Caco-2 (cell line): ENCODE measurements at regions not wholly inside any gene's neighbourhood (a gene's known extent, or its start where the extent isn't known, plus 50 kb on each side); places are given as distances from the start of the nearest gene placed in this dataset.

Experiments
- BruUV-seq: library from RNA; stranded (reverse); fragments of 400-500 nt; replicated peaks from 2 replicates; lab custom pipeline; 2021; lab: Mats Ljungman, UMichigan
- CTCF ChIA-PET: fragments of 300-600 bp; sonication (Branson Sonifier 250); formaldehyde crosslinking; loops from one replicate; lab custom pipeline; 2022; ENCODE audit warnings: antibody characterized with exemption; lab: Charles Lee
- POLR2A ChIA-PET: fragments of 300-600 bp; sonication (Branson Sonifier 250); formaldehyde crosslinking; loops from one replicate; lab custom pipeline; 2022; ENCODE audit warnings: antibody characterized with exemption; lab: Charles Lee
- DNase-seq, 2 experiments: peaks; one replicate each; pipeline versions ENCODE4 v3.0.0 to v3.0.0-alpha.2; 2020 to 2022
- H3K27me3 ChIP-seq: replicated peaks from 2 replicates; pipeline ENCODE4 v1.6.0; 2011; ENCODE audit warnings: low read length; ENCODE audit not compliant: control insufficient read depth, insufficient read depth
- H3K36me3 ChIP-seq: 2 replicates; pipeline ENCODE4 v1.5.1; 2011; ENCODE audit warnings: low read length; ENCODE audit not compliant: control insufficient read depth, insufficient read depth
- H3K4me1 ChIP-seq: fragments of 250-450 bp; sonication (Bioruptor Pico); 2 replicates; pipeline ENCODE4 v1.5.1; 2020; ENCODE audit warnings: mild to moderate bottlenecking
- H3K4me3 ChIP-seq: 2 replicates; pipeline ENCODE4 v1.5.1; 2011; ENCODE audit warnings: low read depth, mild to moderate bottlenecking, control low read depth, low read length
- H3K9me3 ChIP-seq: fragments of 250-450 bp; sonication (Bioruptor Pico); 2 replicates; pipeline ENCODE4 v1.5.1; 2020; ENCODE audit warnings: mild to moderate bottlenecking, moderate library complexity
- H3K27ac Mint-ChIP-seq: one replicate; pipeline ENCODE4 v1.8.0; 2022; ENCODE audit warnings: mixed read lengths; ENCODE audit not compliant: unreplicated experiment
- H3K27me3 Mint-ChIP-seq: one replicate; pipeline ENCODE4 v1.8.0; 2022; ENCODE audit warnings: mixed read lengths; ENCODE audit not compliant: insufficient read depth, unreplicated experiment
- H3K36me3 Mint-ChIP-seq: one replicate; pipeline ENCODE4 v1.8.0; 2022; ENCODE audit warnings: mild to moderate bottlenecking, mixed read lengths; ENCODE audit not compliant: insufficient read depth, unreplicated experiment
- H3K4me1 Mint-ChIP-seq: one replicate; pipeline ENCODE4 v1.8.0; 2022; ENCODE audit warnings: low read depth, mixed read lengths; ENCODE audit not compliant: unreplicated experiment
- H3K4me3 Mint-ChIP-seq: one replicate; pipeline ENCODE4 v1.8.0; 2022; ENCODE audit warnings: mild to moderate bottlenecking, moderate library complexity, mixed read lengths; ENCODE audit not compliant: unreplicated experiment
- H3K9me3 Mint-ChIP-seq: one replicate; pipeline ENCODE4 v1.8.0; 2022; ENCODE audit warnings: mixed read lengths; ENCODE audit not compliant: unreplicated experiment
- intact Hi-C: fragments of 100-400 bp; cut with micrococcal nuclease; formaldehyde crosslinking; loops from one replicate; pipeline ENCODE4 v1.10.0; 2022; ENCODE audit not compliant: unreplicated experiment
- TF ChIP-seq, protein P1 (sequence below), 2 experiments: fragments of 200-600 bp in 1 of 2; IDR thresholded peaks; 1 replicate in 1 of 2; 2 replicates in 1 of 2; pipeline versions ENCODE4 v1.5.1 to v1.8.0; 2011 to 2022; ENCODE audit warnings: antibody characterized with exemption in 1 of 2, control low read depth in 1 of 2, inconsistent platforms in 1 of 2, low read depth in 1 of 2, low read length in 1 of 2, mild to moderate bottlenecking in 1 of 2, moderate library complexity in 1 of 2; ENCODE audit not compliant: insufficient read depth in 1 of 2, severe bottlenecking in 1 of 2, unreplicated experiment in 1 of 2

DNA sequence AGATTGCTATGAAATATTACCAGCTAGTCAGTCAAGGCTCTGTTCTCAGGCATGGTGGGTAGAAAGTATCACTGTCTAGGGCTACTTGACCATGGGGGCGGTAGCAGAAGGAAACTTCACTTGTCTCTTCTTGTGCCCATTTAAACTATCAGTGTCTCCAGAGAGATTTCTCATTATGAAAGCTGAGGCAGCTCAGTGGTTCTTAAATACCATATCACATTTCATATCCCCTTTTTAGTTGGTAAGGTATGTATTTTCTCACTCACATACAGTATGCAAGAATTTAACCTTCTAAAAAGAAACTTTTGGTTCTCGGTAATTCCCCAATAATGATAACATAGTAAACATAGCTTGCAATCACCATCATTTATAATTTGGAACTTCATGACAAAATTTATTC lies 1180.0 kb upstream of the TENM4 start:
- intact Hi-C loops = no loop called here
- BruUV-seq = no TSS peak
- Mint-ChIP-seq H3K4me1 (peaks cover 18% of the 10 kb centered on the region), H3K27me3 (no peaks in the 10 kb centered on the region), H3K9me3 (no peaks in the 10 kb centered on the region), H3K4me3 (no peak overlapping the region), H3K27ac (no peak overlapping the region), H3K36me3 (no peaks in the 10 kb centered on the region)
- H3K36me3 ChIP-seq = no peaks in the 10 kb centered on the region
- H3K9me3 ChIP-seq = no peaks in the 10 kb centered on the region
- TF ChIP-seq, protein P1, sequence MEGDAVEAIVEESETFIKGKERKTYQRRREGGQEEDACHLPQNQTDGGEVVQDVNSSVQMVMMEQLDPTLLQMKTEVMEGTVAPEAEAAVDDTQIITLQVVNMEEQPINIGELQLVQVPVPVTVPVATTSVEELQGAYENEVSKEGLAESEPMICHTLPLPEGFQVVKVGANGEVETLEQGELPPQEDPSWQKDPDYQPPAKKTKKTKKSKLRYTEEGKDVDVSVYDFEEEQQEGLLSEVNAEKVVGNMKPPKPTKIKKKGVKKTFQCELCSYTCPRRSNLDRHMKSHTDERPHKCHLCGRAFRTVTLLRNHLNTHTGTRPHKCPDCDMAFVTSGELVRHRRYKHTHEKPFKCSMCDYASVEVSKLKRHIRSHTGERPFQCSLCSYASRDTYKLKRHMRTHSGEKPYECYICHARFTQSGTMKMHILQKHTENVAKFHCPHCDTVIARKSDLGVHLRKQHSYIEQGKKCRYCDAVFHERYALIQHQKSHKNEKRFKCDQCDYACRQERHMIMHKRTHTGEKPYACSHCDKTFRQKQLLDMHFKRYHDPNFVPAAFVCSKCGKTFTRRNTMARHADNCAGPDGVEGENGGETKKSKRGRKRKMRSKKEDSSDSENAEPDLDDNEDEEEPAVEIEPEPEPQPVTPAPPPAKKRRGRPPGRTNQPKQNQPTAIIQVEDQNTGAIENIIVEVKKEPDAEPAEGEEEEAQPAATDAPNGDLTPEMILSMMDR (IDR thresholded peaks at IDR 0.05; ENCODE audit: insufficient read depth in 1 of 2, low read depth in 1 of 2, low read length in 1 of 2, severe bottlenecking in 1 of 2, unreplicated experiment in 1 of 2) = no peak
- CTCF ChIA-PET = no interaction called here
- H3K4me3 ChIP-seq = no peak overlapping the region
- H3K4me1 ChIP-seq = peaks cover 18% of the 10 kb centered on the region
- POLR2A ChIA-PET = no interaction called here
- no peak for DNase-seq
- H3K27me3 ChIP-seq = no peaks in the 10 kb centered on the region

DNA sequence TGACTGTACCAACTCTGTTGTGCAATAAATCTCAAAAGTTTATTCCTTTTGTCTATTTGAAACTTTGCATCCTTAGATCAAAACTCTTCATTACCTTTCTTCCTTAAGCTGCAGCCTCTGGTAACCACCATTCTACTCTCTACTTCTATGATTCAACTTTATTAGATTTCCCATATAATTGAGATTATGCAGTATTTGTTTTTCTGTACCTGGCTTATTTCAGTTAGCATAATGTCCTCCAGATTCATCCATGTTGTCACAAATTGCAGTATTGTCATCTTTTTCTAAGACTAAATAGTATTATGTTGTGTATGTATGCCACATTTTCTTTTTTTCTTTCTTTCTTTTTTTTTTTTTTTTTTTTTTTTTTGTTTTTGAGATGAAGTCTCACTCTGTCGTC lies 1176.3 kb upstream of the TENM4 start:
- DNase-seq = no peak
- TF ChIP-seq, protein P1 (IDR thresholded peaks at IDR 0.05; ENCODE audit: insufficient read depth in 1 of 2, low read depth in 1 of 2, low read length in 1 of 2, severe bottlenecking in 1 of 2, unreplicated experiment in 1 of 2) = no peak
- Mint-ChIP-seq H3K27me3 (no peaks in the 10 kb centered on the region), H3K9me3 (peaks cover 10% of the 10 kb centered on the region), H3K27ac (no peak overlapping the region), H3K4me1 (peaks cover 18% of the 10 kb centered on the region), H3K4me3 (no peak overlapping the region), H3K36me3 (no peaks in the 10 kb centered on the region)
- BruUV-seq = no TSS peak
- H3K4me3 ChIP-seq = no peak overlapping the region
- H3K4me1 ChIP-seq = peaks cover 18% of the 10 kb centered on the region
- ChIA-PET POLR2A (no interaction called here), CTCF (no interaction called here)
- intact Hi-C loops = no loop called here
- no peaks in the 10 kb centered on the region for H3K27me3 ChIP-seq
- no peaks in the 10 kb centered on the region for H3K36me3 ChIP-seq
- no peaks in the 10 kb centered on the region for H3K9me3 ChIP-seq

DNA sequence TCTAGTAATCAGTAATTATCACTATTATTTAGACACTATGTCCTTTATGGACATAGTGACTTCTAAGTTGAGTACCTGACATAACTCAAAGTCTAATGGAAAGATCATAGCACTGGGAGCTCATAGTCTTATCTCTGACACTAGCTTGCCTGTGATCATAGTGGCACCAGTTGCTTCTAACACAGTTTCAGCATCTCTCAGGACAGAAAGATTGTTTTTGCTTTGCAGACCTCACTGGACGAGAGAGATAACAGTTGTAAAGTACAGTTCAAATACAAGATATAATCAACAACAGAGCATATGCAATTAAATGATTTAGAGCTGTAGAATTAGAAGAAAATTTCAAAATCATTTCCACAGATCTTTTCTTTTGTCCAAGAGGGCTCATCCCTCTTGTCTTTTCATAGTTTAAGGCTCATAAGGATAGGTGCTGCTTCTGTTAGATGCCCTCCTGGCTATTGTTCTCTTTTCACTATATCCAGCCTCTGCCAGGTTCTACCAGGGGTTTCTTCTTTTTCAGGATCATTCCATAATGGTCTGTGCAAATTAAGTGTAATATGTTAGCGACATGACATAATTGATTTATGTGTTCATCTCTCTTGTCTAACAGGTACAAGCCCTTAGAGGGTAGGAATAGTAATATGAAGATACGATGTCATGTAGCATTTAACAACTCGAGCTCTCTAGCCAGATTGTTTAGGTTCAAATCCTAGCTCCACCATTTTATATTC lies 1175.4 kb upstream of the TENM4 start:
- Mint-ChIP-seq H3K27ac (no peak overlapping the region), H3K4me1 (peaks cover 9% of the 10 kb centered on the region), H3K4me3 (no peak overlapping the region), H3K9me3 (peaks cover 10% of the 10 kb centered on the region), H3K27me3 (no peaks in the 10 kb centered on the region), H3K36me3 (no peaks in the 10 kb centered on the region)
- POLR2A ChIA-PET = no interaction called here
- TF ChIP-seq, protein P1 (IDR thresholded peaks at IDR 0.05; ENCODE audit: insufficient read depth in 1 of 2, low read depth in 1 of 2, low read length in 1 of 2, severe bottlenecking in 1 of 2, unreplicated experiment in 1 of 2) = no peak
- BruUV-seq = no TSS peak
- no peak overlapping the region for H3K4me3 ChIP-seq
- CTCF ChIA-PET = no interaction called here
- H3K4me1 ChIP-seq = peaks cover 10% of the 10 kb centered on the region
- DNase-seq = no peak
- H3K36me3 ChIP-seq = no peaks in the 10 kb centered on the region
- H3K27me3 ChIP-seq = no peaks in the 10 kb centered on the region
- no peaks in the 10 kb centered on the region for H3K9me3 ChIP-seq
- intact Hi-C loops = no loop called here
